Upper lobe of left lung (tissue), 4 donors: ENCODE measurements at regions not wholly inside any gene's neighbourhood (a gene's known extent, or its start where the extent isn't known, plus 50 kb on each side); places are given as distances from the start of the nearest gene placed in this dataset.
A peak's percentile ranks its signal among the peaks of the same experiment; 100 is the strongest.

Experiments
- EP300 ChIP-seq, 4 donors: sonication (generic); formaldehyde crosslinking; IDR thresholded peaks; one replicate each; pipeline ENCODE4 v1.5.1; 2017; ENCODE audit warnings: antibody characterized with exemption in 4 of 4, control low read depth in 2 of 4
- POLR2A ChIP-seq, 4 donors: fragments of 450-650 bp; IDR thresholded peaks; one replicate each; pipeline ENCODE4 v1.5.1; 2016 to 2017; ENCODE audit warnings: antibody characterized with exemption in 4 of 4, mild to moderate bottlenecking in 2 of 4
- POLR2AphosphoS5 ChIP-seq, 2 donors: sonication (generic); formaldehyde crosslinking; IDR thresholded peaks; one replicate each; pipeline ENCODE4 v1.5.1; 2017; ENCODE audit warnings: antibody characterized with exemption in 2 of 2
- TF ChIP-seq, protein P1 (sequence below), 6 experiments: fragments of 450-650 bp in 4 of 6; fragments of 200-600 bp in 2 of 6; sonication (generic) in 2 of 6; IDR thresholded peaks; one replicate each; pipeline ENCODE4 v1.5.1; 2016 to 2019; ENCODE audit warnings: antibody characterized with exemption in 6 of 6

GRCh38 chr10:10824591-10825148 lies 193.0 kb upstream of the CELF2 start:
- TF ChIP-seq, protein P1, sequence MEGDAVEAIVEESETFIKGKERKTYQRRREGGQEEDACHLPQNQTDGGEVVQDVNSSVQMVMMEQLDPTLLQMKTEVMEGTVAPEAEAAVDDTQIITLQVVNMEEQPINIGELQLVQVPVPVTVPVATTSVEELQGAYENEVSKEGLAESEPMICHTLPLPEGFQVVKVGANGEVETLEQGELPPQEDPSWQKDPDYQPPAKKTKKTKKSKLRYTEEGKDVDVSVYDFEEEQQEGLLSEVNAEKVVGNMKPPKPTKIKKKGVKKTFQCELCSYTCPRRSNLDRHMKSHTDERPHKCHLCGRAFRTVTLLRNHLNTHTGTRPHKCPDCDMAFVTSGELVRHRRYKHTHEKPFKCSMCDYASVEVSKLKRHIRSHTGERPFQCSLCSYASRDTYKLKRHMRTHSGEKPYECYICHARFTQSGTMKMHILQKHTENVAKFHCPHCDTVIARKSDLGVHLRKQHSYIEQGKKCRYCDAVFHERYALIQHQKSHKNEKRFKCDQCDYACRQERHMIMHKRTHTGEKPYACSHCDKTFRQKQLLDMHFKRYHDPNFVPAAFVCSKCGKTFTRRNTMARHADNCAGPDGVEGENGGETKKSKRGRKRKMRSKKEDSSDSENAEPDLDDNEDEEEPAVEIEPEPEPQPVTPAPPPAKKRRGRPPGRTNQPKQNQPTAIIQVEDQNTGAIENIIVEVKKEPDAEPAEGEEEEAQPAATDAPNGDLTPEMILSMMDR (IDR thresholded peaks at IDR 0.05) = no peak
- peak in 1 of 2 donors; percentile 71 for TF ChIP-seq POLR2AphosphoS5 (IDR thresholded peaks at IDR 0.05)
- TF ChIP-seq POLR2A (IDR thresholded peaks at IDR 0.05) = no peak
- TF ChIP-seq EP300 (IDR thresholded peaks at IDR 0.05) = peak in 1 of 4 donors; percentile 5
